ENCODE measurements at regions not wholly inside any gene's neighbourhood (a gene's known extent, or its start where the extent isn't known, plus 50 kb on each side); places are given as distances from the start of the nearest gene placed in this dataset.
"Not testable (repeated sequence)": the region's sequence is repeated elsewhere in the genome, so short reads cannot be mapped to it uniquely, and the experiment has no call there.

- no peaks in the 10 kb centered on the region for H4K20me1 ChIP-seq (ENCODE audit: control insufficient read depth, extremely low read depth, insufficient read depth, low read length)
- no peaks in the 10 kb centered on the region for H3K27me3 ChIP-seq (ENCODE audit: control insufficient read depth, insufficient read depth, low read length)
- H3K36me3 ChIP-seq (ENCODE audit: control insufficient read depth, insufficient read depth, low read length): no peaks in the 10 kb centered on the region
- H3K79me2 ChIP-seq (ENCODE audit: control insufficient read depth, insufficient read depth, low read length): no peaks in the 10 kb centered on the region
- no peak overlapping the region for H3K9ac ChIP-seq (ENCODE audit: insufficient read depth, low read length)
- H3K4me3 ChIP-seq (replicated peaks in 1 of 4; ENCODE audit: control extremely low read depth in 1 of 4, insufficient read depth in 1 of 4, low read depth in 3 of 4, low read length in 4 of 4): no peak overlapping the region
- no peaks in the 10 kb centered on the region for H3K4me1 ChIP-seq (ENCODE audit: control insufficient read depth, extremely low read depth, insufficient read depth, low read length)
- H3K9me3 ChIP-seq (ENCODE audit: control insufficient read depth, insufficient read depth, low read depth, low read length): no peaks in the 10 kb centered on the region
- no peak overlapping the region for H2AFZ ChIP-seq (ENCODE audit: low read length)
- H3K4me2 ChIP-seq (ENCODE audit: extremely low read depth, insufficient read depth, low read length): no peak overlapping the region
- TF ChIP-seq EZH2 (IDR thresholded peaks at IDR 0.05; ENCODE audit: low read length, missing control alignments) (no peak), CTCF (conservative IDR thresholded peaks at IDR 0.05 in 1 of 2, IDR thresholded peaks at IDR 0.05 in 1 of 2; ENCODE audit: low read depth in 1 of 2, low read length in 2 of 2) (no peak)
- no peak overlapping the region for H3K27ac ChIP-seq (ENCODE audit: insufficient read depth, low read length)
- DNase-seq (ENCODE audit: low read depth in 2 of 2): no peak
Observed at GRCh38 chr2:123453046-123453700, 571.9 kb upstream of the CNTNAP5 start.

- no peaks in the 10 kb centered on the region for H3K9me3 ChIP-seq (ENCODE audit: control insufficient read depth, insufficient read depth, low read depth, low read length)
- no peaks in the 10 kb centered on the region for H3K27me3 ChIP-seq (ENCODE audit: control insufficient read depth, insufficient read depth, low read length)
- no peak for TF ChIP-seq EZH2 (IDR thresholded peaks at IDR 0.05; ENCODE audit: low read length, missing control alignments)
- TF ChIP-seq CTCF (conservative IDR thresholded peaks at IDR 0.05 in 1 of 2, IDR thresholded peaks at IDR 0.05 in 1 of 2; ENCODE audit: low read depth in 1 of 2, low read length in 2 of 2): no peak
- H3K4me2 ChIP-seq (ENCODE audit: extremely low read depth, insufficient read depth, low read length): no peak overlapping the region
- no peak overlapping the region for H3K4me3 ChIP-seq (replicated peaks in 1 of 4; ENCODE audit: control extremely low read depth in 1 of 4, insufficient read depth in 1 of 4, low read depth in 3 of 4, low read length in 4 of 4)
- no peaks in the 10 kb centered on the region for H3K4me1 ChIP-seq (ENCODE audit: control insufficient read depth, extremely low read depth, insufficient read depth, low read length)
- no peak overlapping the region for H2AFZ ChIP-seq (ENCODE audit: low read length)
- H4K20me1 ChIP-seq (ENCODE audit: control insufficient read depth, extremely low read depth, insufficient read depth, low read length): no peaks in the 10 kb centered on the region
- no peaks in the 10 kb centered on the region for H3K79me2 ChIP-seq (ENCODE audit: control insufficient read depth, insufficient read depth, low read length)
- no peak overlapping the region for H3K9ac ChIP-seq (ENCODE audit: insufficient read depth, low read length)
- no peak for DNase-seq (ENCODE audit: low read depth in 2 of 2)
- H3K27ac ChIP-seq (ENCODE audit: insufficient read depth, low read length): no peak overlapping the region
- no peaks in the 10 kb centered on the region for H3K36me3 ChIP-seq (ENCODE audit: control insufficient read depth, insufficient read depth, low read length)
Observed at GRCh38 chr2:123453772-123454171, 571.3 kb upstream of the CNTNAP5 start.

GRCh38 chr2:123455234-123455633 lies 569.9 kb upstream of the CNTNAP5 start:
- DNase-seq (ENCODE audit: low read depth in 2 of 2); H3K27me3 ChIP-seq (ENCODE audit: control insufficient read depth, insufficient read depth, low read length); H2AFZ ChIP-seq (ENCODE audit: low read length); H3K79me2 ChIP-seq (ENCODE audit: control insufficient read depth, insufficient read depth, low read length); H3K9me3 ChIP-seq (ENCODE audit: control insufficient read depth, insufficient read depth, low read depth, low read length); H3K36me3 ChIP-seq (ENCODE audit: control insufficient read depth, insufficient read depth, low read length); H3K9ac ChIP-seq (ENCODE audit: insufficient read depth, low read length); H3K4me2 ChIP-seq (ENCODE audit: extremely low read depth, insufficient read depth, low read length); H3K4me1 ChIP-seq (ENCODE audit: control insufficient read depth, extremely low read depth, insufficient read depth, low read length); H3K4me3 ChIP-seq (replicated peaks in 1 of 4; ENCODE audit: control extremely low read depth in 1 of 4, insufficient read depth in 1 of 4, low read depth in 3 of 4, low read length in 4 of 4); H3K27ac ChIP-seq (ENCODE audit: insufficient read depth, low read length); H4K20me1 ChIP-seq (ENCODE audit: control insufficient read depth, extremely low read depth, insufficient read depth, low read length): not testable (repeated sequence)
